Nucleus accumbens (tissue), 56 donors: ENCODE measurements at regions not wholly inside any gene's neighbourhood (a gene's known extent, or its start where the extent isn't known, plus 50 kb on each side); places are given as distances from the start of the nearest gene placed in this dataset.

Experiments used
- DNase-seq, 56 donors: peaks; one replicate each; lab custom pipeline; 2025; lab: John Stamatoyannopoulos, UW

GRCh38 chr5:166957782-166958181, 1333.7 kb upstream of the WWC1 start:
- DNase-seq = no peak

GRCh38 chr5:166959766-166960165, 1331.7 kb upstream of the WWC1 start:
- no peak for DNase-seq

- no peak for DNase-seq
Measured at GRCh38 chr5:166961028-166961427, 1330.4 kb upstream of the WWC1 start.

GRCh38 chr5:166961913-166962312, 1329.5 kb upstream of the WWC1 start:
- no peak for DNase-seq

- DNase-seq = no peak
Measured at GRCh38 chr5:166962461-166962860, 1329.0 kb upstream of the WWC1 start.

GRCh38 chr5:166963596-166963995, 1327.8 kb upstream of the WWC1 start:
- DNase-seq = peak in 4 of 56 donors; percentile 1 to 12 (median 8)

DNA sequence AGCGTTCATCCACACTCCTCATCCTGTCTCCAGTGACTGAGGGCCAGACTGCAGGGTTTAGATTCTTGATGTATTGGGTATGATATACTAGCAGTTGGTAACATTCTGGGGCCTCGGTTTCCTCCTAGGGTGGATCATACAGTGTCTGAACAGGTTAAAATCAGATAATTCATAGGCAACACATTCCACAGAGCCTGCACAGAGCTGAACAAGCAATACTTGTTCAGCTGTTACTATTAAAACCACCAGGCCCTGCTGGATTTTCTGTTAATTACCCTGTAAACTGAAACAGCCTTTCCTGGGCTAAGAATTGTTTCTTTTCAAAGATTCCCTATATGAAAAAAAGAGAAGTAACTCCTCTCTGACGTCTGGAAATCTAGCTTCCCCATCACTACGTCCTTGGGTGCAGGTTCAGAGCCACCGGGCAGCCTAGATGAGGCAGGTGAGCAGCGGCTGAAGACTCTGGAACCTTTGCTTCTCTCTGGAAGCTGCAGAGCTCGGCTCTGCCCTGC, 1313.5 kb upstream of the WWC1 start:
- DNase-seq = no peak

GRCh38 chr5:166979307-166979895, 1312.0 kb upstream of the WWC1 start:
- no peak for DNase-seq

GRCh38 chr5:166980666-166981065, 1310.8 kb upstream of the WWC1 start:
- no peak for DNase-seq

GRCh38 chr5:166982226-166982625, 1309.2 kb upstream of the WWC1 start:
- no peak for DNase-seq

DNA sequence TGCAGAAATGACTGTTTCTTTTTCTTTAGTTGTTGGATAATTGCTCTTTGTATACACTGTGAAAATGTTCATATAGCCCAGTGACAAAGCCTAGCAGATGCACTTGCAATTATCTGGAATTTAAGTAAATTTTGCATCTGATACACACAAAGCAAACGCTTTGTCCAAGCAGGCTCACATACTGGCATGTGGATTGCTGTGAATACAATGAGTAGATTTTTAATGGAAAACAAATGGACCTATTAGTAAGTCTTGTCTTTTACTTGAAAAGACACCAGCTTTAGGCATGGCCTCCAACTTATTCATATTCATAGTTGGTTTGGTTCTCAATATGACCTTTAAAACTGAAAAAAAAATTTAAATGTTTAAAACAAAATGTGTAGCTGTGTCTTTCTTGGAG, 1299.8 kb upstream of the WWC1 start:
- DNase-seq = no peak

DNA sequence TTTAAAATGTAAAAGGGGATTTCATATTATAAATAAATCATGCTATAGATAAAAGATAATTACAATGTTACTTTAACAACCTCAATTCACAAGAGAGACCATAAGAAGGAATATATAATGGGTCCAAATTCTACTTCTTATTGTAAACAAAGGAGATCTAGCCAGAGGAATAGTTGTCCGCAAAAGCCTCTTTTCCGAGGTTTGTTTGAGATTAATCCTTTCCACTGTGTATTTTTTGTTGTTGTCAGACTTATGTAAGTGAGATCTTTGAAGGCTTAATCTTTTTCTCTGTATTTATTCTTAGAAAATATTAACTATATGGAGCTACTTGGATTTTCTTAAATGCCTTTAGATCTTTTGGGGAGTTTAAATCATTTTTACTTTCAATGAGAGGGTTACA, 1299.3 kb upstream of the WWC1 start:
- no peak for DNase-seq

DNA sequence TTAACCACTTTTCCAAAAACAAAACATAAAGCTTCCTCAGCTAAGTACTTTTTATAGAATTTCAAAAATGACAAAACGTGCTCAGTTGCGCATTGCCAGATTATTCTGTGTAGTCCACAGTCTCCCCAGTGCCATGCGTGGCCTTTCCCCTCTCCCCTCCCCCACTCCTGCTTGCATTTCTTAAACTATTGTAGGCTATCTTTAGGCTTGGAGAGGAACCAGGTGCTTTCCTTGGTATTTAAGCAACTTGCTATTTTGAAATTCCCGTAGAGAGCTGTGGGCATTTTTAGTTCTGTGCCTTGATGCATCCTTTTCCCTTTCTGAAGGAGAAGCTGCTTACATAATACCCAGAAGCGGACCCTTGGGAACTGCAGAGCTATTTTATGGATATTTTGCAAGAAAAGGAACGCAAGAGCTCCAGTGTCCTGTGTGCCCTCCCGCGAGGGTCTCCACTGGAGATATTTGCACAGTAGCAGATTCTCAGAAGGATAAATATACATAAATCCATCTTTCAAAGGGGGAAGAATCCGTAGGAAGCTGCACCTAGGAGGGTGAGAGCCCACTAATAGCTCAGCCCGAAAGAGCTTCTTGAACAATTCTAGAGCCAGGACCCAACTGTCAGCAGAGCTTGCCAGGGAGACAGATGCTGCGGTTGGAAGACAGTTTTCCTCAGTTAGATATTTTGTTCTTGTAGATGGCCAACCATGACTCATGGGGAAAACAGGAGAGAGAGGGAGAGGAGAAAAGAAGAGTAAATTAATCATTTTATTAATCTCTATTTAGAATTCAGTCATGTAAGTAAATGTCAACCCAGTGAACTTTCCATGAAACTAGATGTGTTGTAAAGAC, 1298.3 kb upstream of the WWC1 start:
- DNase-seq = no peak

DNA sequence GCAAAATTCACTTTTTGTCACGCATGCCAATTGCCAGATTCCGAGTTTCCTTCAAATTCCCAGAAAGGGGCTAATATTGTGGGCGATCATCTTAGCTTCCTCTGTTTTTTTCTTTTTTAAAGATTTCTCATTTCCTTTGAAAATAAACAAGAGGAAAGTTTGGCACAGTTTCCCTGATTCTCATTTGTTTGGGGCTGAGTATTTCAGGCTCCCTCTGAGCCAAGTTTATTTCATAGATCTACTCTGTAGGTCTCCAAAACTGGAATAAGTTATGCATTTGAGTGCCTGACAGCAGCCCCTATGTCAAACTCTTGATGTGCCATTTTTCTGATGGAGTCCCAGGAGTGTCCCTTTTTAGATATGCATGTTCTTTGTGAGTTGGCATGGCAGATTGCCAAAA, 1297.2 kb upstream of the WWC1 start:
- DNase-seq = no peak

DNA sequence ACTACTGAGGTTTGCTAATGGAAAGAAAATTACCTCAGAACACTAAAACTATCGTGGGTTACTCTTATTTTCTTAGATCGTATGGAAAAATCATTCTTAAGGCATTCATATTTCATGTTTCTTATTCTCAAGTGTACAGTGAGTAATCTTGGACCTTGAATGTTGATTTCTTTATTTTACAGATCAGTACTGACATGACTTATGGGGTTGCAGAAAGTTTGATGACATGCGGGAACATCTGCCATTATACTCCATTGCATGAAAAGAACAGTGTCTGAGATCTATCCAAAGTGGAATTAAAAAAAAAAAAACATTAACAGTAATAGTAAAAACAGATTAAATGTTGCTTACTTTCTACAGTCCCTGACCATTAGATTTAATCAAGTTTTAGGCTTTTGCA, 1290.2 kb upstream of the WWC1 start:
- no peak for DNase-seq

DNA sequence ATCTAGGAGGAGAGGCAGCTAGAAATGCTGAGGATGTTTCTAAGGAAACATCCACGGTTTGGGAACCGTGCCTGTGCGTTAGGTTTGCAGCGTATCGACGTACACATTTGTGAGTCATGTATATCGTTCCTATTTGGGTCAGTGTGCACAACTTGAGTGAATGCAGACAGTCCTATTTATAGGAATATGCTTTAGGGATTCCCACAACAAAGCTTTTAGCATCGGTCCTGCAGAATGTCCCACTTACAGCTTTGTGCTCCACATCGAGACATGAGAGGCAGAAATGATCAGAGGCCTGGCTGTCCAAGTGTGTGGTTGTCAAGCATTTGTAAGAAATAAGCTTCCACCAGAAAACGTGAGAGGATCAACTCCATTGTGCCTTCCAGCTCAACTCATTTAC, 1282.7 kb upstream of the WWC1 start:
- no peak for DNase-seq

DNA sequence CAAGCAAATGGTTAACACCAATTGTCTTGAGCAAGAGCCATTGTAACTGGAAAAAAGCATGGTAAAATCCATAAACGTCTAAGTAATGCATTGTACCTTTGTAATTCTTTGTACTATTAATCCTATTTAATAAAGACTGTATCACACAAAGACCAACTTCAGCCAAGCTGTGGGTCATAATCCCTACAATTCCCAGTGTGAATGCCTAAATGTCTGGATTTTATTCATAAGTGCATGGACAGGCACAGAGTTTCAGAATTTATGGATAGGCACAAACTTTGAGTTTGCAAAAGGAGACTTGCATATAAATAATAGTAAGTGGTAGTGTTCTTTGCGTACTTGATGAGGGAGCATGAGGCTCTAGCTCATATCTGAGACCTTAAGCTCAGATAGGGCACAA, 1280.2 kb upstream of the WWC1 start:
- no peak for DNase-seq

DNA sequence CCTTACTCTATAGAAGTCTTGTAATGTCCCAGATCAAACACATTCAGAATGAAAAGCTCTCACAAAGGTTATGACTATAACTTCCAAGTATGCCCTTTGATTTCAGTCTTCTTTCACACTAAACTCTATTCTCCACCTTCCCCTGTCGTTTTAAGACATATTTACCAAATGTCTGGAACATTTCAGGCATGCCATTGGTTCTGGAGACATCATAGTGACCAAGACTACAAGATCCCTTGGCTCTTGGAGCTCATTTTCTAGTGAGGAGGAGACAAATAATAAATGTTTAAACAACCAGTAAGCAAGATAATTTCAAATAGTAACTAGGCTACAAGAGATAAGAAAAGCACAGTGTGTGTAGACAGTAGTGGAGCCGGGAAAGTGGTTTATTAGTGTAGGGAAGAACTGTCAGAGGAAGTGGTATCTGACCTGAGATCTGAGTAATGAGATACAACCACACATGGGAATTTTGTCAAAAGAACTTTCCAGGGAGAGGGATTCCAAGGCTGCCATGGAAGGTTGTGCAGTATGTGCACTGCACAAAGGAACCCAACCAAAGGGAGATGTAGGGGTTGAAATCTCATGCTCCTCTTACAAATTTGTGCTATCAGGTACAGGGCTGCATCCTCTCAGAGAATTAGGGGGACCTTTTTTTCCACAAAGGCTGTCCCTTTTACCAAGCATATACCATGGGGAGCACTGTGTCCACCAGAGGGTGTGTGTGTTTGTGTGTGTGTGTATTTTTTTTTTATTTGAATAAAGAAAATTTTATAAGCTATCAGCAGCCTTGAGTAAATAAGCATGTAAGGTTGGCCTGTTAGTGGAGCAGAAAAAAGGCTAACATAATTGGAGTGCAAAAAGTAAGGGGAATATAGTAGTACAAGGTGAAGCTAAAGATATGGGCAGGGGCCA, 1279.1 kb upstream of the WWC1 start:
- DNase-seq = no peak

- no peak for DNase-seq
Measured at GRCh38 chr5:167014401-167015056, 1276.9 kb upstream of the WWC1 start.

DNA sequence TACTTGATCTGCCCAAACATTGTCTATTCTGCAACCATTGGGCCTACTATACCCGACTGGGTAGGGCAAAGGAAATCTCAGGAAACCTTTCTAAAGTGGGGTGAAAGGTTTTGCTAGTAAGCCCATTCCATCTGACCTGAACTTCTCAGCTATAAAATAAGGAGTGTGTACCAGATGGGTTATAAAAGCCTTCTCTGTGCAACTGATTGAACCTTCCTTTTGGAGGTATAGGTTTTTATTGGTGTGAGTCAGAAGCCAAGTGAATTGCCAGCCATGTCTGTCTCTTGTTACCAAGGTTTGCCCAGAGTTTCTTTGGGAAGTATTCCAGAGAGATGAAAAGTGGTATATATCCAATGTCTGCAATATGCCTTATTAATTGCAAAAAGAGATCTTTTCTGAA, 1271.0 kb upstream of the WWC1 start:
- no peak for DNase-seq

- no peak for DNase-seq
Measured at GRCh38 chr5:167029488-167029887, 1262.0 kb upstream of the WWC1 start.
